ENCODE measurements at regions not wholly inside any gene's neighbourhood (a gene's known extent, or its start where the extent isn't known, plus 50 kb on each side); places are given as distances from the start of the nearest gene placed in this dataset.

- no peak for TF ChIP-seq CTCF (IDR thresholded peaks at IDR 0.05)
- no peak for TF ChIP-seq ZFX (IDR thresholded peaks at IDR 0.05; ENCODE audit: borderline replicate concordance)
Observed at GRCh38 chr22:49670456-49671330, 157.0 kb downstream of the BRD1 start.
